H1 (cell line): ENCODE measurements at regions not wholly inside any gene's neighbourhood (a gene's known extent, or its start where the extent isn't known, plus 50 kb on each side); places are given as distances from the start of the nearest gene placed in this dataset.

Experiments
- CBX5 ChIP-seq: fragments of 300-800, 300-1000 bp; sonication (generic); IDR thresholded peaks from 2 replicates; pipeline ENCODE4 v1.7.1; 2016; ENCODE audit warnings: antibody characterized with exemption, low read length, low read depth

GRCh38 chr16:51731160-51731559 is 580.1 kb upstream of the SALL1 start (continued):
- no peak for TF ChIP-seq CBX5
